ENCODE measurements at regions not wholly inside any gene's neighbourhood (a gene's known extent, or its start where the extent isn't known, plus 50 kb on each side); places are given as distances from the start of the nearest gene placed in this dataset.

DNA sequence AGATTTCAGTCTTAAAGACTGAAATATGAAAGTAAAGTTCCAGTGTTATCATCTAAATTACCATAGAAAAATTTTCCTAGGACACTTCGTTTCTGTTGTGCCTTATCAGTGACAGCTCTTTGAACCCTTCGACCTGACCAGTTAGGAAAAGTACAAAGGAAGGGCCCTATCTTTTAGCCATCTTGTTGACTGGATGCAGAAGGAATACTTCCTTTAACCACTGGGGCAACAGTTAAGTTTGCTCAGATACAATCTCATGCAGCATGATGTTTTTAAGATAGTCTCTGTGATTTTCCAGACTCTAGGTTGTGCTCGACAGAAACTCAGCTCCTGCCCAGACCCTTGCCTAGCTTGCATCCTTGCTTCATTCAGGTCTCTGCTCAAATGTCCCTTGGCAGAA, 210.5 kb upstream of the RPS6KA3 start:
- DNase-seq (ENCODE audit: low read depth in 2 of 2) = no peak

DNA sequence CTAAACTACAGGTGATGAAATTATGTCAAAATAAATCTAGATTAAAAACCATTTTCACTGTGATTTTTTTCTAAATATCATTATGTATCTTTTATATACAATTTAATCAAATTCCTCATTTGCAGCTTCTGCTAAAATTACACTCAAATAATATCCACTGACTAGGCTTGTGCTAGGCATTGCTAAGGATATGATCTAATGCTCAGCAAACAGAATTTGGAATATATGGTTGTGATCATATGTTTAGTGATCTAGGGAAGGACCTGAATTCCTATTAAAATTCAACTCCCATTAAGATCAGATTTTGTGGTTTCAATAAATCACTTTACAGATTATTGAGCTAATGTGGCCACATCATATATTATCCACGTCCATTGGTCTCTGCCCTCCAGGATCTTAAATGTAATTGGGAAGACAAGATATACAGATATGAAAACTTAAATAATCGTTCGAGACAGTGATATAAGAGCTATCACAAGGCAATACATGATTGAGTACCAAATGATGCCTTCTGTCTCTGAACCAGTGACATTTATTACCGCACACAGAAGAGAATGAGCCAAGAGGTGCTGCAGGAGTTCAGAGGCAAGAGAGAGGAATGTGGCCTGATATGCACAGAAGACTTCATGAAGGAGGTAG, 206.0 kb upstream of the RPS6KA3 start:
- DNase-seq (ENCODE audit: low read depth in 2 of 2) = no peak

DNA sequence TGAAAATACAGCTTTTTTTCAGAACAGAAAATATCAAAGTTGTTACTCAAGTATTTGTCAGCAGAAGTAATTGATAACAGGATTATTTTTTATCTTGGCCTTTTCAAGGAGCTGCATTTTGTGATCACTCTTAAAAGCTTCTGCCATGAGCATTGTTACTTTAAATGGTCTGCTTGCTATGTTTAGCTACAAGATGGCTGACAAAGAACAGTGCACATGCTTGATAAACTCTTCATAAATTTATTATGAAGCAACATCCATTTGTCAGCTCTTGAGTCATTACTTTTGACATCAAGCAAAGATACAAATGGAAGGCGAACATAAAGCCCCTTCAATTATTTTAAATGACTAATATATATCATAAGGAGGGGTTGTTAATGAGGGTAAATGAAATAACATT, 205.4 kb upstream of the RPS6KA3 start:
- no peak for DNase-seq (ENCODE audit: low read depth in 2 of 2)

DNA sequence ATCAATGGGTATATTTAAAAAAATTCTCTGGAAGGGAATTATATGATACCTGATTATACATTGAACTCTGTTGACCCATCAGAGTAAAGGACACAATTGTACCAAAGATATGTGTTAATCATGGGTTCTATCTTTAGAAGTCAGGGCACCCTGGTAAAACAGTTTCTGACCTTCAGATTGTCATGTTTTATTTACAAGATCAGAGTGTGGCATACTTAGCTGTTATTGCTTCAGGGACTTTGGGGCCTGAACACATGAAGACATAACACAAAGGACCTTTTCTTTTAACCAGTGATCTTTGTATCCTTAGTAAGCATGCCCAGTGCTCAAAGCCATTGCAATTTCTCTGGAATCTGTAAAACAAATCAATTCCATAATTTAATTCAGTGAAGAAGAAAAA, 204.8 kb upstream of the RPS6KA3 start:
- no peak for DNase-seq (ENCODE audit: low read depth in 2 of 2)

DNA sequence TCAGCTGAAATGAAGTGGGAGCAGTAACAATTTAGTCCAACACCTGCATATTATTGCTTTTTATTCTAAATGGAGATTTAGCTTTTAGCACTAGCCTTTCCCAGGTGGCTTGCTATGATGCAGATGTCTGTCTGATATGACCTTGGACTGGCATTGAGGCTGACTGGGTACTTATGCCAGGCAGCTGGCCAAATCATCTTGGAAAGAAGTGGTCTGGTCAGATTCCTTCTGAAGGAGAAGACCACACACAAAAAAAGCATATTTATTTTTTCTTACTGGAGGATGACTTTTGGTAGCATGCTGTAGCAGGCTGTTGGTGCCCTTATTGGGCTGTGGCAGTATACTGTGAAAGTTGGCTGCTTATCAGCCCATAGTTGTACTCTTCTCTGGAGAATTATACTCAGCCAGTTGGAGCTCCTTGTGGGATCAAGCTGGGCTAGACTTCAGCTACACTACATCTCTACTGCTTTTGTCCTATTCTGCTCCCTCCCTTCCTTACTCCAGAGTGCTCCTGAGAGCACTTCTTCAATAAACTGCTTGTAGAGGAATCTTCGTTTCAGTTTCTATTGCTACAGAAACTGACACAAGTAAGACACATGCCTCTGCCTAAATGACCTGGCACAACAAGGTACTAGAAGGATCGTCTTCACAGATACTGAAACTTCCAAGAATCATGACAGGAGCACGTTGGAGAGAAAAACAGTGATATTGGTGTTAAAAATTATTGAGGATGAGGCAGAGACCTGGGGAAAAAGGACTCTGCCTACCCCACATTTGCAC, 196.8 kb upstream of the RPS6KA3 start:
- DNase-seq (ENCODE audit: low read depth in 2 of 2) = no peak

DNA sequence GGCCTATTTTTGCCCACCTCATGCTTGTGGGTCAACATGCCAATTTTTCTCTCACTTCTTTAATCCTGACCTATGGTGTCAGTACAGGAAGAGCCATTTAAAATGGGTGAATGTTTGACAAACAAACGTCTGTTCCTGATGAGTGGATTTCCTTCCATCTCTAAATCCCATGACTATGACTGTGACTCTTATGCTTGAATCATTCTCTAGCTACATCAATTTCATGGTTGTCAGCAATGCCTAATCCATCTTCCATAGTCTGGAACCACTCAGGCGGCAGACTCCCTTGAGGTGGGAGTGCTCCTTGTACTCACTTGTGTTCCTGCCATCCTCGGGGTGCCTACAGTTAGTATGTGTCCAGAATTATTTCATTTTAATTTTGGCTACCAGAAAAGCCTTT, 194.9 kb upstream of the RPS6KA3 start:
- no peak for DNase-seq (ENCODE audit: low read depth in 2 of 2)

DNA sequence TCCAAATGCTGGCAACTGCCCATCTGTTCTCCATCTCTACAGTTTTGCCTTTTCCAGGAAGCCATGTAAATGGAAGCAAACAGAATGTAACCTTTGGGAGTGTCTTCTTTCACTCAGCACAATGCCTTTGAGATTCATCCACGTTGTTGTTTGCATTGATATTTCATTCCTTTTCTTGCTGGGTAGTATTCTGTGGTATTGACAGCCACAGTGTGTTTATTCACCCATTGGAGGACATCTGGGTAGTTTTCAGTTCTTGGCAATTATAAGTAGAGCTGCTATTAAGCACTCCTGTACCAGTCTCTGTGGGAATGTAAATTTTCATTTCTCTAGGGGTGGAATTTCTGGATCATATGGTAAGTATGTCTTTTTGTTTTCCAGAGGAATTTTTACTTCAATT, 194.3 kb upstream of the RPS6KA3 start:
- DNase-seq (ENCODE audit: low read depth in 2 of 2) = no peak

DNA sequence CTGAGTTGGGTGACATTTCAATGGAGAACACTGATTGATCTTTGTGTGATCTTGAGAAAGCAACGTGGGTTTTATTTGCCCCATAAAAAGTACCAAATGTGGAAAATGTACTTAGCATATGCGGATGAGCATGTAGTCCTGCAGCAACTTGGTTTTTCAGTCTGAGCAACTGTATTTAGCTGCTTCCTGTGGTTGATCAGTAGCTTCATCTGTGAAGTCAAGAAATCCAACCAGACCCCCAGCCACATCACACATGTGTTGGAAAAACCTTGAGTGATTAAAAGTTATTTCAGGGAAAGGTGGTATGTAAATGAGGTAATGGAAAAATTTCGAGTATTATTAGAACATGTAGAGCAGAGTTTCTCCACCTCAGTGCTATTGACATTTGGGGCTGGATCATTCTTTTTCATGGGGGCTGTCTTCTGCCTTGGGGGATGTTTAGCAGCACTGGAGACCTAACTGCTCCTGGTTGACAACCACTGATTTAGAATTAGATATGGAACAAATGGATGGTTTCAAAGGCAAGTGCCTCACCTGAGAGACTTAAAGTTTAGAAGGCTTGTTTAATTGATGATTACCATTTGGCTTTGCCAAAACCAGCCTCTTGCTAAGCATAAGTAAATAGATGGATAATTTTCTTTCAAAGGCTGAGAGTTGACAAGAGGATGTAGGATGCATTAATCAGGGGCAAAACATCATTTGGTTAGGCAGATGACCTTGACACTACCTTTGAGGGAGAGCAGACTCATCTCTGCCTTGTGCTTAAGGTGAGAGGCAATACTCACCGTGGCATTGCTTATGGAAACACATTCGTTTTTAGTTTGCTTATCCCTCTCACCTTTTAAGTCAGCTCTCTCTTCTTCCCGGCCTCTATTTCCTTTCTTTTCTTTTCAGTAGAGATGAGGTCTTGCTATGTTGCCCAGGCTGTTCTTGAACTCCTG, 193.0 kb upstream of the RPS6KA3 start:
- no peak for DNase-seq (ENCODE audit: low read depth in 2 of 2)

DNA sequence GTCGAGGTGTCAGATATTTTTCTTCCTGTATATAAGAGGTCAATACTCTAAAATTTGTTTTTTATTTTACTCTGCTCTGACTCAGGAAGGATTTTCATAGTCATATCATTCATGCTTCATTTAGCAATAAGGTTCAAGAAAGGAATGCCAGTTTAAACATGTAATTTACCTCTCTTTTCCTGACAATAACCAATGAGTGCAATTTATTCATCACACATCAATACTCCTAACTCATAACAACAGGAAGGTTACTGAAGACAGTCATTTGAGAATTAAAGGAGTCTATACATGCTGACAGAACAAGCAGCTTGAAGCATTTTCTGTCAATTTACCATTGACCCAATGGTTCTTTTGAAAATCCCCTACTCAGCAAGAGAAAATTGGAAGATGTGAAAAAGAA, 190.3 kb upstream of the RPS6KA3 start:
- no peak for DNase-seq (ENCODE audit: low read depth in 2 of 2)

DNA sequence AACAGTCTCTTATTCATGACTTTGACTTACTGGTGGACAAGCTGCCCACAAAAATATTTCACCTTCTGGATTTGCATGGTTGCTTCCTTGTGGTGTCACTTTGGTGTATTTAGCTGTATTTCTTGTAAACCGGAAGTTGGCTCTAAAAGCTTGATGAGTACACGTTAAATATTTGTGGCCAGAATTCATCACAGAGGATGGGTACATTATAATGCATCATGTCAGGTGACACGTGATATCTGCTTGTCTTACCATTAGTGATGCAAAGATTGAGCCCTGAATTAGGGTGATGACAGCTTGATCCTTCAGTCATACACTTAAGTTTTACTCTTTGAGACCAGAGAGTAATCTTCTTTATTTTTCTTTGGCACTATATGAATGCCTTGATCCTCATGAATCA, 188.3 kb upstream of the RPS6KA3 start:
- DNase-seq (ENCODE audit: low read depth in 2 of 2) = no peak

DNA sequence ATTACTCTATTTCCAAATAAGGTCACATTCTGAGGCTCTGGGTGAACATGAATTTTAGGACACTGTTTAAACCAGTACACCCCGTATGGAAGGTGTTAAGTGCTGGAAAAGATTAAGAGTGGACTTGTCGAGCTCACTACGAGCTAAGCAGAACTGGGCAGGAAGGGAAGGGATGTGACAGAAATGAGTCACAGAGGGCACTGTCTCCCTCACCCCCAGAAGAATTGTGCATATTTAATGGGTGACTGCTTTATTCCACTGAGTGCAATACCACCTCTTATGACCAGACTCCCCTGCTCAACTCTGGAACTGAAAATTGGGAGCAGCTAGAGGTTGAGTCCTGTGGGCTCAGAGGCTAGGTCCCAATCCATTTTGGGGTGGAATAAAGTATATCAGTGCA, 187.4 kb upstream of the RPS6KA3 start:
- no peak for DNase-seq (ENCODE audit: low read depth in 2 of 2)

DNA sequence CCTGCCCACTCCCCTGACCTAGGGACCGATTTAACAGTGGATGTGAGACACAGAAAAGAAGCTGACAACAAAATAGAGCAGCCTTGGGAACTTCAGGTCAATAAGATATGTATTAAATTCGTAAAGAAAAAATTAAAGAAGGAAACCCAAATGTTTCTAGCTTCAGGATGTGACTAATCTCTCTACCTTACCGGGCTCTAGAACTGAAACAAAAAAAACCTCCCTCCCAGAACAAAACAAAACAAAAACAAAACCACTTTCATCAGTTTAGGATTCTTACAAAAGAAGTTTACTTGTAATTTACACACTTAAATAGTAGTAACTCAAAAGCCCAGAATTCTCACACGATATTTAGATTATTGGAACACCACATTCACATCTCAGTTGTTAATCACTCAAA, 185.8 kb upstream of the RPS6KA3 start:
- DNase-seq (ENCODE audit: low read depth in 2 of 2) = no peak

DNA sequence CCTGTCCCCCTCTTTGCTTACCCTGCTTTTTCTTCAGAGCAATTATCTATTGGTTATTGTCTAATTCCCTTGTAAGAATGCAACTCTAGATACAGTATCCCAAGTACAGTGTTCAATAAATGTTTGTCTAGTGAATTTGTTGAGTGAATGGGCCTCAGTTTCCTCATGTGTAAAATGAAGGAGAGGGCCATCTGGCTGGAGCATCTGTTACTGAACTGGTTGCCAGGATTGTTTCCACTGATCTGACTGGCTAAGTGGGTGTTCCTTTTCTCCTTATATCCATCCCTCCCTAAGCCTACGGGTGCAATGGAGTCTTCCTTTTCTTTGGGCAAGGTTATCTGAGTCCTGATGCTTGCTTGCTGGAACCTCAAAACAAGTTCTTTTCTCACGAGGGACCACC, 185.2 kb upstream of the RPS6KA3 start:
- DNase-seq (ENCODE audit: low read depth in 2 of 2) = no peak

DNA sequence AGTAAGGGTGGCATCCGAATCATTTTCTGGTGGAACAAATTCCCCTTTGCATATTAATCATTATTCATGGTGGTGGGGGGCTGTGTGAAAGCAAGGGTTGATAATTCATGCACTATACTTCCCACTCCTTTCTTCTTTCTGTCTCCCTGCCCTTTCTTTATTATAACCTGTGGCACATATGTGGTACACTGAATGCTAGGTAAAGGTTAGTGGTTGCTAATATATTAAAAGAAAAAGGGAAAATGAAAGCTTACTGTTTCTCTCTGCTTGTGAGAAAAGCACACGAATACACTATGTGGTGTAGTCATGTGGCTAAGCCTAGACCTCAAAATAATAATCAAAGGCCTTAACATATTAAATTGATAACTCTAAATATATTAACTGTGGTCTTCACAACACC, 178.4 kb upstream of the RPS6KA3 start:
- no peak for DNase-seq (ENCODE audit: low read depth in 2 of 2)

DNA sequence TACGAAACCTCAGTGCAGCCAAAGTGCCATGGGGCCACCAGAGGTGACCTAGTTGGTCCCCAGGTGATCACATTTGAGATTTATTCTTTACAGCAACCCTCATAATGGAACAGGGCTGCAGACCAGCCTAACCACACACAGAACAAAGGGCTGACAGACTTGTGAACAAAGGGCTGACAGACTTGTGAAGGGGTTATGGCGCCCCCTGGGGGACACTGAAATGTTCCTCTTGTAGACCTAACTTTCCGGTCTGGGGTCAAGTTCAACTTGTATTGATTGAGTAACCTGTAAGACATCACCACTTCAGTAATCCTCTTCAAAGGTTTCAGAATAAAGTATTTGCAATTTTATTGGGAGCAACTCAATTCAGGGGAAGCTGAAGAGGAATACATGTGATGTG, 175.9 kb upstream of the RPS6KA3 start:
- peak; percentile 61 to 75 for DNase-seq (ENCODE audit: low read depth in 2 of 2)

DNA sequence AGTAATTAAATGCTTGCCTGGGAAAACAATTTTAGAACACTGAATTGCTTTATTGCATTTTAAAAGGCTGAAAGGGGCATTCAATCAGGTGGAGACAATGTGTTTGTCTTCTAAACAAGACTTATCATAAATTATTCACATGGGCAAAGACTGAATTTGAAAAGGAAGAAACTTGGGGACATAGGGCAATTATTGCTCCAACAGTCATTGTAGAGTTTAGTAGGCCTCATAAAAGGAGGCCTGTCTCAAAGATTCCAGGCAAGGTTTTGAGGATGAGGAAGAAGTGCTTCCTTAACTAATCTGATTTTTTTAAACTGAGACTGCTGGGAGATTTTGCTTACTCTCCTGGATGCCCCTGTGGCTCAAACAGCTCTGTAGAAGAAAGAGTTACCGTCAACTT, 174.4 kb upstream of the RPS6KA3 start:
- no peak for DNase-seq (ENCODE audit: low read depth in 2 of 2)

DNA sequence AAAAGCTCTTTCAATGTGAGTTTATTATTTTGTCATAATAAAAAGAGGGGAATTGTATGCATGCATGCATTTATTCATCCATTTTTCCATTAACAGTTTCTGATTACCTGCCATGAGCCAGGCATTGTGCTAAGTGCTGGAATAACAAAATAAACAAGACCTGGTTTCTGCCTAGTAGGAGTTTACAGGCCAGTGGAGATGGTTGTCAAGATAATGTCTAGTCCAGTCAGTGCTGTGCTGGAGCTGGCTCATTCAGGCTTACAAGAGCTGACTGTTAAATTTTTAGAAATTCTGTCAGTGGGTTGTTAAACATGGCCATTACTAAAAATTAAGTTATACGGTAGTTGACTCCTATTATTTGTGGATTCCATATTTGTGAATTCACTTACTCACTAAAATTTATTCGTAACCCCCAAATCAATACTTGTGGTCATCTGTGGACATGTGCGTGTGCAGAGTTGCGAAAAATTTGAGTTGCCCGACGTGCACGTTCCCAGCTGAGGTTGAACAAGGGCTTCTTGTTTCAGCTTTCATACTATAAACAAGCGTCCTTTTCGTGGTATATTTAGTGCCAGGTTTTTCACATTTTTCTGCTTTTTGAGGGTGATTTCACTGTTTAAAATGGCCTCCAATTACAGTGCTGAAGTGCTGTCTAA, 172.3 kb upstream of the RPS6KA3 start:
- DNase-seq (ENCODE audit: low read depth in 2 of 2) = no peak

DNA sequence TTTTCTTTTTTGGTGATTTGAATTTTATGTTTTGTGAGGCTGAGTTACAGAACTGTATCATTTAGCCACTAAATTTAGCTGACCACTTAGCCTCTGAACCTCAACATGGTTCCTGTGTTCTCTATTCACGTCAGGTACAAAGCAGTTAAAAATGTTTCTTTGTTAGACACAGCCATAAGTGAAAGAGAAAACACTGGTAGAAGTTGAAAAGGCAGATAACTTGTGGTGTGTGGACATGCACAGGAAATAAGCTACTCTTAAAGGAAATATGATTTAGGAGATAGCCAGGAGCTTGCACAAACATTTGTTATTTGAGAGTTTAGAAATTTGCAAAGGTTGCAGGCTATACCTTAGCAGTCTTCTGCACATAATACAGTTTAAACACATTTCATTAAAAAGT, 171.0 kb upstream of the RPS6KA3 start:
- no peak for DNase-seq (ENCODE audit: low read depth in 2 of 2)

DNA sequence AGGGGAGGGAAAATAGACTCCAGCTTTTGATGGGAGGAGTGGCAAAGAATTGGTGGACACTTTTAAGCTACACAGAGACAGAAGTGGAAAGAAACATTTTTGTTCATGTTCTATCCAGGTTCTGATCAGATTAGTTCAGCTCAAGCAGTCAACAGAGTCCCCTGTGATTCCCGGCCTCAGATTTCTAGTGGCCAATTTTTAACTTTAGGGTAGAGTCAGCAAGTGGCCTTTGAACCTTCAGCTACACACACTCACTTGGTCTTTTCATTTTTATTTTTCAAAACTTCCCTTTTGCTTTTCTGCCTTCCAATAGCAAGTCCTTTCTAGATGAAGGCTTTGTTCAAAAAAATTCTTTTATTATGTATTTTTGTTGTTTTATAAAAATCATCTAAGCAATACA, 169.2 kb upstream of the RPS6KA3 start:
- no peak for DNase-seq (ENCODE audit: low read depth in 2 of 2)

DNA sequence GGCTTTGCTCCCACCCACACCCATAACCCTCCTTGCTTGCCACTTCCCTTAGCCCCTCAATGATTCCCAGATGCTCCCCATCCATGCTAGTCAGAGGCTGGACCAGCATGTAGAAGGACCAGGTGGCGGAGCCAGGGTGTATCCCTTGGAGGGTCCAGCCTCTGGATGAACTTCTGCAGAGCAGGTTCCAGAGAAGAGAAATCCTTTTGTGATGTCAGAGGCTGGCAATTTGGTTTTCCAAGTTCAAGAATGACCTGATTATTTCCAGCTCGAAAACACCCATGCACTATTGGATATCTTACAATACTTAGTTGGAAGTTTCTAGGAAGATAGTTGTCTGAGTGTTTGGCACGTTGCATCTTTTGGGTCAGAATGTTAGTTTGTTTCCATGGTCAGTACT, 168.3 kb upstream of the RPS6KA3 start:
- no peak for DNase-seq (ENCODE audit: low read depth in 2 of 2)

DNA sequence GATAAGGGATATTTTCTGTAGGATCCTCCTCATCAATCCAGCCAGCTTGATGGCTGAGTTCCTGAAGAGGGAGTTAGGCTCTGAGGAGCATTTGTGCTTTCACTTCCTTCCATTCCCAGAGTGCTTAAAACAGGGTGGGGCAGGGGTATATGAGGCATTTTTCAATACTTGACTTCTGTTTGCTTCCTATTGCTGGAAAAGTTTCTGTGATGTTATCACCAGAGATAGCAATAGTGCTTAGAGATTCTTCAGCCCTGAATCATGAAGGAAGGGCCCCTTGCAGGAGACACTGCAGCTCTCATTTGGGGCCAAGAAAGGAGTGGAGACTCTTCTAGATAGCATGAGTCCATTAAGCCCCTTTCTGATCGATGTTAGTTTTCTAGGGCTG, 166.7 kb upstream of the RPS6KA3 start:
- DNase-seq (ENCODE audit: low read depth in 2 of 2) = no peak

DNA sequence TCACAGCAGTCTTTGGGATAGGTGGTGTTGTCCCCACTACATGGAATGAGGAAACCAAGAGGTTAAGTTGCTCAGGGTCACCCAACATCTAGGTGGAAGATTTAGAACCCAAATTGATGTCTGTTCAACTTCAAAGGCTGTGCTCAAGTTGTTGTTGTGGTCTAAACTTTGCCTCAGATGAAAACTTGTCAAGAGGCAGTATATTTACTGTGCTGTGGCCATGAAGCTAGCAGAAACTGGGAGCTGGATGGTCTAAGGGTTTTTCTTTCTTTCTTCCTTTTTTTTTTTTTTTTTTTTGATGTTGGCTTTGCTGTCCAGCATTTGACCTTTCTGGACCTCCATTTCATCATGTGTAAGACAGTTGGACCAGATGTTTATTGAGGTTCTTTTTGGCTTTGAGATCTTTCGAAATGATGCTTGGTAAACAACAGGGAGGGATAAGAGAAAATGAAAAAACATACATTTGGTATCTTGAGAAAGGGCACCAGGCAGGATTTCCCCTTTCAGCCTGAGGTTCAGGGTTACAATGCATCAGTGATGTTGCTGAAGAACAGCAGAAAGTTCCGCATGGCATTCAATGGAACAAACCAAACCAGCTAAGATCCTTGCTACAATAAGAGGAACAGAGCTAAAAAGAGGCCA, 166.2 kb upstream of the RPS6KA3 start:
- DNase-seq (ENCODE audit: low read depth in 2 of 2) = no peak

Data from stimulated activated CD8-positive, alpha-beta memory T cell treated with anti-CD3 and anti-CD28 coated beads, Interleukin-15, amount 100 ng/mL, for 48 hours (primary cell).